SK-N-SH treated with all-trans-retinoic acid at 6 μM for 48 hours (cell line): ENCODE measurements at regions not wholly inside any gene's neighbourhood (a gene's known extent, or its start where the extent isn't known, plus 50 kb on each side); places are given as distances from the start of the nearest gene placed in this dataset.

ENCODE experiments used
- ARNTL ChIP-seq: fragments of 450-650 bp; formaldehyde crosslinking; IDR thresholded peaks from 2 replicates; pipeline ENCODE4 v1.5.0; 2020; ENCODE audit warnings: low read depth, mild to moderate bottlenecking, moderate library complexity, borderline replicate concordance
- ESRRG ChIP-seq: fragments of 250-450 bp; sonication (Bioruptor Pico); IDR thresholded peaks from 2 replicates; pipeline ENCODE4 v1.6.1; 2021; ENCODE audit warnings: mild to moderate bottlenecking
- GLIS3 ChIP-seq: fragments of 250-450 bp; sonication (Bioruptor Pico); IDR thresholded peaks from 2 replicates; pipeline ENCODE4 v1.5.0; 2020; ENCODE audit warnings: mild to moderate bottlenecking, moderate library complexity
- ISL1 ChIP-seq: fragments of 250-450 bp; sonication (Bioruptor Pico); IDR thresholded peaks from 2 replicates; pipeline ENCODE4 v2.1.2; 2022; ENCODE audit warnings: mild to moderate bottlenecking, moderate library complexity
- PATZ1 ChIP-seq: fragments of 250-450 bp; sonication (Bioruptor Pico); IDR thresholded peaks from 2 replicates; pipeline ENCODE4 v1.8.0; 2020; ENCODE audit warnings: mild to moderate bottlenecking, moderate library complexity, borderline replicate concordance
- RARB ChIP-seq: fragments of 250-450 bp; sonication (Bioruptor Pico); IDR thresholded peaks from 2 replicates; pipeline ENCODE4 v1.8.0; 2021; ENCODE audit warnings: mild to moderate bottlenecking, moderate library complexity
- SNAI2 ChIP-seq: fragments of 250-450 bp; sonication (Bioruptor Pico); IDR thresholded peaks from 2 replicates; pipeline ENCODE4 v1.5.0; 2020; ENCODE audit warnings: mild to moderate bottlenecking, moderate library complexity
- TSHZ2 ChIP-seq: fragments of 250-450 bp; sonication (Bioruptor Pico); IDR thresholded peaks from 2 replicates; pipeline ENCODE4 v1.5.0; 2020; ENCODE audit warnings: mild to moderate bottlenecking, moderate library complexity
- ZFP3 ChIP-seq: fragments of 250-450 bp; sonication (Bioruptor Pico); IDR thresholded peaks from 2 replicates; pipeline ENCODE4 v1.5.0; 2020; ENCODE audit warnings: mild to moderate bottlenecking, moderate library complexity
- ZFP30 ChIP-seq: fragments of 450-650 bp; formaldehyde crosslinking; IDR thresholded peaks from 2 replicates; pipeline ENCODE4 v1.5.0; 2022; ENCODE audit warnings: mild to moderate bottlenecking, moderate library complexity
- ZNF565 ChIP-seq: fragments of 450-650 bp; formaldehyde crosslinking; conservative IDR thresholded peaks from 2 replicates; pipeline ENCODE4 v1.5.0; 2020; ENCODE audit warnings: low read depth, mild to moderate bottlenecking, moderate library complexity
- ZNF8 ChIP-seq: fragments of 450-650 bp; formaldehyde crosslinking; IDR thresholded peaks from 2 replicates; pipeline ENCODE4 v1.5.0; 2020; ENCODE audit warnings: mild to moderate bottlenecking, moderate library complexity

GRCh38 chr12:94775710-94776109 is 125.4 kb upstream of the TMCC3 start:
- no peak for TF ChIP-seq ZFP3 (CRISPR knock-in tag)
- TF ChIP-seq ISL1 (CRISPR knock-in tag) = no peak
- TF ChIP-seq GLIS3 (CRISPR knock-in tag) = no peak
- TF ChIP-seq ZNF565 (CRISPR knock-in tag) = no peak
- TF ChIP-seq ZNF8 (CRISPR knock-in tag) = no peak
- no peak for TF ChIP-seq ESRRG
- TF ChIP-seq ZFP30 (CRISPR knock-in tag) = no peak
- no peak for TF ChIP-seq TSHZ2 (CRISPR knock-in tag)
- no peak for TF ChIP-seq PATZ1 (CRISPR knock-in tag)
- no peak for TF ChIP-seq RARB
- no peak for TF ChIP-seq ARNTL (CRISPR knock-in tag)
- no peak for TF ChIP-seq SNAI2 (CRISPR knock-in tag)
